ENCODE measurements at regions not wholly inside any gene's neighbourhood (a gene's known extent, or its start where the extent isn't known, plus 50 kb on each side); places are given as distances from the start of the nearest gene placed in this dataset.
"Not testable (repeated sequence)": the region's sequence is repeated elsewhere in the genome, so short reads cannot be mapped to it uniquely, and the experiment has no call there.

DNA sequence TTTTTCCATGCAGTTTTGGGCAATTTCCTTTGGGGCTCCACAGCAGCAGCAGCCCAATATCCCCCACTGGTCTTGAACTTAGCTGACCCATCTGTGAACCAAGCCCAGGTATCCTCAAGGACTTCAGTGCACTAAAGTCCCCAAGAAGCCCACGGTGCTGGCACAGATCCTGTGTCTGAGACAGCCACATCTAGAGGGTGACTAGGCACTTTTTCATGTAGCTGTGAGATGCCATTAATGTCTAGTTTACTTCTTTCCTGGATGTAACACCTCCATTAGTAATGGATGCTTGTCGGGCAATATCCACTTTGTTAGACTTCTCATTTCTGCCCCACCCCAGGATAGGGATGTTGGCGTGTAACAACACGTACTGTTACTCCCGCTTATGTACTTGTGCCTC lies 117.9 kb downstream of the GPCPD1 start:
- DNase-seq, result no peak

DNA sequence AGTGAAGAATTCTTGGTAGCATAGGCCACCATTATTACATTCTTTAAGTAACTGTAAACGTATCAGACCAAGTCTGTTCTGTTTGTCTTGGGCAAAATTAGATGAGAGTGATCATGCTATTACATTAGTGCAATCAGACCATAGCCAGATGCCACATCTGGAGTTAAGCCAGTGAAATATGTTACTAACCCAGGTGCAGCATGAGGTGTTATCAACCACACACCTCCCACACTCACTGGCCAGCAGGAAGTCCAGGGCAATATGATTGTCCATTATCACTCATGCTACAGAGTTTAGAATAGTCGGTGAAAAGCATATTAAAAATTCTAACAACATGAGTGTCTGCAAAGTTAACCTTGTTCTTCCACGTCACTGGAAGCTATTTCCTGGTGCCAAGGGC lies 119.4 kb downstream of the GPCPD1 start:
- DNase-seq, result no peak

DNA sequence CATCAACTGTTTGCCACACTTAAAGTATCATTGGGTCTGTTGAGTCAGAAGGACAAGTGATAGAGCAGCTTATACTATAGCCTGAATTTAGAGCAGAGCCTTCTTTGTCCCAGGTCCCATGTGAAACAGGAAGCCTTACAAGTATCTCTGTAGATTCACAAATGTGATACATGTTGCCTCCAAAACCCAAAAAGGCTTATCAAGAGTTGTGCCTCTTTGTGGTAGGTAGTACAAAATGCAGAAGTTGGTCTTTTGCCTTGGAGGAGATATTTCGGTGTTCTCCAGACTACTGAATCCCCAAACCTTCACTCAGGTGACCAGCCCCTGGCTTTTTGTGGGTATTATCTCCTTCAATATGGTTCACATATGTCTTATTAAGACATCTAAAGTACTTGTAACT lies 121.2 kb downstream of the GPCPD1 start:
- DNase-seq, result no peak

DNA sequence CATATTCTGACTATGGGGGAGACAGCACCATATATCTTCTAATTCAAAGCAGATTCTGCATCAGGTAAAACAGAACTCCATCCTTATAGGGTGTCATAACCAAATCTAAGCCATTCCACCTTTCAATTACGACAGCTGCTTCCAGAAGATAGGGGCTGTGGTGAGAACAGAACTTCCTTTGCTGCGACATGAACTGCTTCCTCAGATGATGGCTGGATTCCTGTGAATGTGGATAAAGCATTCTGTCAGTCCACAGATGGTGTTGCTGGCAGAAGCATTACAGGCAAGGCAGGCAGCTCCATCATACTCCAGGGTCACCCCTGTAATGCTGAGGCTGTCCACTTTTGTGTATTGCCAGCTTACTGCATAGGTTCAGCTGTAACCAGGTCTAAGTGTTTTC lies 122.0 kb downstream of the GPCPD1 start:
- DNase-seq, result no peak

DNA sequence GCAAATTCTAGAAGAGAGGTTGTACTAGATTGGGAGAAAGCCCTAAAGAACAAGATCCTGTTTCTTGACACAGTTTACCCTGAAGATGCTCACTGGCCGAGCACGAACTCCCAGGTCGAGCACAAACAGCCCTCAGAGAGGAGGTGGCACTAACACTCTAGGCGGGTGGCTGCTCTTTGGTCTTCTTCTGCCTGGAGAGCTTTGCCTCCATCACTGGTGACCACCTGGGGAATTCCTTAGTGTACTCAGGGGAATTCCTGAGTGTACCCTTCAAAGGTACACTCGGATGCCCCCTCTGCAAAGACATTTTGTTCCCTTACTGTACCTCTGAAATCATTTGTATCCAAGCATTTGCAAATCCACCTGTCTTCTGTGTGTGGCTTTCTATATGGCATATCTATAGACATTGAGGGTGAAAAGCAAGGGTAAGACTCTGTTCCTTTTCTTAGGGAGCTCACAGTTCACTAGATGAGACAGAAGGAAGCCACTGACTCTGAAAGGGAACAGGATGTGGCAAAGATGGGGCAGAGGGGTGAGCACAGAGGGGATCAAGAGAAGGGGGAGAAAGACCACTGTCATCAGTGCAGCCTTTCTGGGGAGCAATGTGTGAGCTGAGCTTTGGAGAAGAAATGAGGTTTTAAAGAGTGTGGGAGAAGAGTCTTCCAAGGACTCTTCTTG lies 124.3 kb downstream of the GPCPD1 start:
- DNase-seq, result no peak

DNA sequence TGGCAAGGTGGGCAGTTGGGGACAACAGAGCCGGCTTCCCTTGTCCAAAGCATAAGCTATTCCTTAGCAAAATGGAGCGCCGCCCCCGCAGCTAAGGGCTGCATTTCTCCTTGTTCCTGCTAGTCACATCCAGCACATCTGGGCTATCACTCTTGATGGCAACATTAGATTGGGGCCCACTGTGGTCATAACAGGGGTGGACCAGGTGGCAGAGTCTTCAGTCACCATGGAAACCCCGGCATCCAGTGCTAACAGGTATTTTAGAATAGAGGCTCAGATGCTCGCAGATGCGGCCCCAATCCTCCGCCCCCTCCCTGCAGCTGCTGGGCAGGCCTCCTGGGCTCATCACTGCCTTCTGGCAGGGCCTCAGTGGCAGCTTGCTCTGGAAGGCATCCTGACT lies 125.9 kb downstream of the GPCPD1 start:
- DNase-seq, result no peak

DNA sequence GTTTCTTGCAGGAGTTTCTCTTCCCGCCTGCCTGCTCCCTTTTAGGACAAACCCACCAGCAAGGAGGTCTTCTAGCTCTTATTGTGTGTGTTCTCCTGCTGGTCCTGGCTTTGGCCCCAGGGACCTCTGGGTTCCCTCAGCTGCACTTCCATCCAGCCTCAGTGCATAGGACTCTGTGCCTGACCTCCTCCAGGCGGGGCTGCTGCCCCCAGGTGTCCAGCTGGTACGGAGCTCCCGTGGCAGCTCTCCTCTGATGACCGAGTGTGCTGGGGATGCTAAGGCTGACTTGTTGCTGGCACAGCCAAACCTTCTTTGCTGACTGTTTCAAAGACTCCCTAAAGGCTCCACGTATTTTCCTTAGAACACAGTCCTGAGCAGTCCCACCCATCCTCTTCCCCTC lies 126.5 kb downstream of the GPCPD1 start:
- no peak for DNase-seq

DNA sequence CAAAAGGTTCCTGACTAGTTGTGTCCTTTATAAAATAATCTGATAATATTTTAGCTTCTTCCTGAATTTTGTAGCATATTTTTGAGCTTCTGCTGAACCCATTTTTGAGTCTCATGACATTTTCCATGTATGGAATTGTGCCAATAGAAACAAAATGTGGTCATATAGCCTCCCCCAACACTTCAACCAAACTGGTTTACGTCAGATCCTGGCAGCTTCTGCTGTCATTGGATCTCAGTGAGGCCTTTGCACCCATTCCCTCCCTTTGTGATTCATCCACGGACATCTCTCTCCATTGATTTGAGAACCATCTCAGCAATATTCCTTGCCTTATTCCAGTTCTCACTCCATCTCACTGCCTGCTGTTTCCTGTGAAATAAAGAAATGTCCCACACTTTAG lies 128.0 kb downstream of the GPCPD1 start:
- no peak for DNase-seq

DNA sequence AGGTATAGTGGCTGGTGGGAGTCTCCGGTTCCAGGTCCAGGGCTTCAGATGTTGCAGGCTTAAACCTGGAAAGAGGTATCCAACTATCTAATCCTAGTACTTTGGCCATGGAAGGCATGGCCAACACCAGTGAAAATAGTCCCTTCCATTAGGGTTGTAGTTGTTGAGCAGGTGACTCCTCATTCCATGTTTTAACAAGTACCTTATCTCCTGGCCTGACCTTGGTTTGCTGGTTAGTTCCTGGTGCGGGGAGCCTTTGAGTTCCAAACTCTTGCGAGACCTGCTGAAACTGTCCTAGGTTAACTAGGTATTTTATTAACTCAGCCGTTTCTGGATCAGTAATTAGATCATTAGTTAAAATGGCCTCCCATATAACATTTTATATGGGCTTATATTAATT lies 128.9 kb downstream of the GPCPD1 start:
- DNase-seq, result no peak

DNA sequence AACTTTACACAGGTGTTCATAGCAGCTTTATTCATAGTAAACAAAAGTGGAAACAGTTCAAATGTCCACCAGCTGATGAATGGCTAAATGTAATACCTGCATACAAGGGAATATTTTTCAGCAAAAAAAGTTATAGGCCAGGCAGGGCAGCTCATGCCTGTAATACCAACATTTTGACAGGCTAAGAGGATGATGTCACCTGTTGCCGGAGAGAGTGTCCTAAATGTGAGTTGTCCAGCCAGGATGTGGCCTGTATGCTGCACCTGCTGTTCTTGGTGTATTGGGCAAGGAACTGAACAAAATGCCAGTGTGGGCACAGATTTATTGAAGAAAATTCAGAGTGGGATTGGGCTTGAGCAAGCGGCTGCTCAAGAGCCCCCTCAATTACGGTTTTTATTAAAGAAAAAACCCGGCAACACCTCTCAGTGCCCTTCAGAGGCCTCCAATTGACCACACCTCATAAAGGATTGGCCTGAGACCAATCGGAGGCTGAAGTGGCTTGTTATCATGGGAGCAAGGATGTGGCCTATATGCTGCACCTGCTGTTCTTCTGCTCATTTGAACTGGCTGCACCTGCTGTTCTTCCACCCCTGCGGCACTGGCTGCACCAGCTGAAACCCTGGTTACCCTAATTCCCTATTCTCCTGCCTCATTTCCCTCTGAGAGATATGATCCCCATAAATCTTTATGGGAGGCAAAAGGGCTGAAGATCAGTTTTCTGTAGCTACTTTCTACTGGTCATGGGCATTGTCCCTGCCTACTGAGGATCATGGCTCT lies 129.8 kb downstream of the GPCPD1 start:
- DNase-seq, result no peak

DNA sequence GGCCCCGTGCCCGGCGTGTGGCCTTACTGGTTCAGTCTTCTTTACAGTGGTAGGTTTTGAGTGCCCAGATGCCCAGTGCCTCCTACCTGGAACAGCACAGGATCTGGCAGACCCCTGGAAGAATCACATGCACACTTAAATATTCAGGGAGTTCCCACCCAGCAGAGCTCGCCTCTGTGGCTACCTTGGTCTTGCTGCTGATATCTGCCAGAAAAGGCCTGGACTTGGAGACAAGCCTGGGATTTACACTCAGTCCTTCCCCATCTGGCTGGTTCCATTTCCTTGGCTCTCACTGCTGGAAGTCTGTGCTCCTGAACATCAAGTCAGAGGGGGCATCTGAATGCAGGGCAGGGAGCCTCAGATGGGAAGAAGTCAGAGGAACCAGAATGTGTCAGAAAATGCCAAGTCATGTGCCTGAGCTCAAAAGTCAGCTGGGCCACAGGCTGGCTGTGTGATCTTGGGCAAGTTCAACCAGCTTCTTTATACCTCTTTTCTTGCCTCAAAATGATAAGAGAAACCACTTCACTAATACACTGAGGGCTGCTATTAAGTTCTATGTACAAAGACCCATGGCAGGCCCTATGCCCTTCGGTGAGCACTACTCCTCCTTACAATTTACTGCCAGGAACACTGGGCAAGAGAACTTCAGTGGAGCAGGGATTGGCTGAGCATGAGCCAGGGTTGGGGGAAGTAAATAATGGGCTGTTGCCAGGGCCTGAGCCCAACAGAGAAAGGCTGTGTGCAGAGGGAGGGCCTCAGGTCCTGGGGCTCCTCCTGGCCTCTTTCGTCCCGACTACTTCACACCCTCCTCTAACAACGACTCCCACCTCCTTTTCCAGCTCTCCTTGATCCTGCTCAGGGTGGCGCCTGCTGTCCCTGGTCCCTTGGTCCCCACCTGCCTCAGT lies 135.9 kb downstream of the GPCPD1 start:
- no peak for DNase-seq

DNA sequence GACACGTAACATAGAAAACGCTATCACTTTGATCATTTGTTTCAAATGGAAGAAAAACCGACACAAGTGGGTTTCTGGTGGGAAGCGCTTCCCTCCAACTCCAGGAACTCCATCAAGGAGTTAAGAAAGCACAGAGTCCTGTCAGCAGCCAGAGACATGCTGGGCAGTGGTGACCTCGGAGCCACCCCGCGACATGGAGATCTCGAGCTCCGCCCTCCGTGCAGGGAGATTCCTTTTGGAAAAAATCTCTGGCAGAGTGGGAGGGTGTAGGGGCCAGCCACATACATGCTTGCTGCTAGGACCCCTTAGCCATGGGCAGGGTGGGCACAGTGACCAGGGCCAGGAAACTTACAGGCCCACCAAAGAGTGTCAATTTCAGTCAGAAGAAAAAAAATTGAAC lies 138.9 kb downstream of the GPCPD1 start:
- DNase-seq, result not testable (repeated sequence)

DNA sequence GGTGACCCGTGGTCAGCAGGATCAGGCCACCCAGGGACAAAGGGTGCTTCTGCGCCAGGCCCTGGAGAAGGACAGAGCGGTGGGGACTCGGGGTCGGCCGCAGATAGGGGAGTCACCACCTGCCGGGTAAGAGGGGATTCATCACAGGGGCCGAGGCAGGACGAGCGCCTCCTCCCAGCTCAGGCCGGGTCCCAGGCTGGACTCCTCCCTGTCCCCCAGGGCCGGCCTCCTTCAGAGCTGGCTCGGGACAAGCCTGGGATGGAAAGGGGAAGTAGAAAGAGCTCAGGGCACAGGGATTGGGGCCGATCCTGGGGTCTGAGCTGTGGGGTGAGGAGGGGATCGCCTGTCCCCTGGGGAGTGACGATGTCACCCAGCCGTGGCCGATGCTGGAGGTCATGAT lies 139.4 kb downstream of the GPCPD1 start:
- DNase-seq, result no peak

DNA sequence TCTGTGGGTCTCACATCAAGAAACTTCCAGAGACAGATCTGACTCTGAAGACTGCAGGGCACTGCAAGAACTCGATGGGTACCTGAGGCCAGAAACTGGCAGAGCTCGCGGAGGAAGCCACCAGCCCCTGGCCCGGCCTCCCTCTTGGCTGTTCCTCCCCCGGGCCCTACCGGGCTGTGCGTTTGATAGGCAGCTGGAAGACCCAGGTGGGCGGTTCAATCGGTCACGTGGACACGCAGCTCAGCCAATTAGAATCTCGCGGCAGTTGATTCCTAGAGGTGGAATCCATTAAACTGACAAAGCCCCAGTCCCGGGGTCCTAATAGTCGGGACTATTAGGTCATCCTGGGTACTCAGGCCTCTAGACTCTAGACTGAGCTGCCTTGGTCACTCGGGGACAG lies 139.9 kb downstream of the GPCPD1 start:
- no peak for DNase-seq

DNA sequence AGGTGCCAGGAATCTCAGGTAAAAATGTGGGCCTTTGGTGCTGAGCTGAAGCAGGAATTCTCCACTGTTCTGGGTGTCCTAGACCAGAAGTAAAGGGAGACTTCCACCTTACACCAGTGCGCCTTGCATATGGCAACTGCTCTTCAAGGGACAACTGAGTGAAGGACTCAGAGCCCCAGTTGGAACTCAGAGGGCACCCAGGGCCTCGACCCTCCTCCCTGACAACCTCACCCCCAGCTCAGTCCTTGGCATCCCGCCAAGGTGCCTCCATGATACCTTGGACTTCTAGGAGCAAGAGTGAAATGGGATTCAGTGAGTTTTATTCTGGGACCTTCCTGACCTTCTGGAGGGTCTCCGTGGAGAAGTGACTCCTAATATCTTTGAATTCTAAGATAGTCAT lies 140.3 kb downstream of the GPCPD1 start:
- DNase-seq, result no peak

DNA sequence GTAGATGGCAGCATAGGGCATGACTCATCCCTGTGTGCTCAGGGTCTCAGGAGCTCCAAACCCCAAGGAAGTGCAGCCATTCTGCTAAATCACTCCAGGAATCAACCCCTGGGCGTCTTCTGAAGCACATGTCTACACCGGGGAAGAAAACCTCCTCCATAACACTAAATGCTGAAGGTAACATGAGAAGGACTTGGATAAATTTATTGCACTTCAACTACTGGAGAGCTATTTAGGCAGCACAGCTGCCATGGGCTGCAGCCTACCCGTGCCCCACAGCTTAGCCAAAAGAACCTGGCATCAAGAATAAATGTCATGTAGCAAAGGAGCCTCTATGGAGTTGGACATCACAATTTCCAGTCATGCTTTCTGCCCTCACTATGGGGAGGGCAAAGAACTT lies 141.7 kb downstream of the GPCPD1 start:
- no peak for DNase-seq

DNA sequence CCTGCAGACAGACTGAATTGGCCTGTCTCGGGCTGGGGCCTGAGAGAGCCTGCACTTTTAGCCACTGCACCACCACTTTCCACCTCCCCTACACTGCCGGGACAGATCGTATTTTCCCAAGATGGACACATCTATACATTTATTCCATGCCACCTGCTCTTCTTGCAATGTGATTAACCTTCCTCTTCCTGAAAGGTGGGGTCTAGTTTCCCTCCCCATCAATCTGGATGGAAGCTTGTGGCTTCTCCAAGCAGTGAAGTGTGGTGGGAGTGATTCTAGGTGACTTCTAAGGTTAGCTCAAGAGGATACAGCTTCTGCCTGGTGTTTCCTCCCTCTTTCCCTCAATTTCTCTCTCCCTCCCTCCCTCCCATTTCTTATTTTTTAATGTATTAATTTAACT lies 143.7 kb downstream of the GPCPD1 start:
- DNase-seq, result no peak

DNA sequence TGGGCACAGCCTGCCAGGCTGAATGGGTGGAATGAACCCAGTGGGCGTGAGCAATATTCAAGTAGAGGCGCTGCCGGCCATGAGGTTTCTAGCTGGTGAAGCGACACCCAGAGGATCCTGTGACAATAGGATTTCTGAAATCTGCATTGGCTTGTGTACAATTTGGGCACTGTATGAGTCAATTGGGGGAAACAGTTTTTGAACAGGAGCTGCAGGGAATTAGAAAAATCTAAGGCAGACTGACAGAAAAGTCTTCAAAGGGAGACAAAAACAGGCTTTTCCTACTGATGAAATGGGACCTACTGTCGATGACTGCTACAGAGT lies 145.2 kb downstream of the GPCPD1 start:
- DNase-seq, result no peak

DNA sequence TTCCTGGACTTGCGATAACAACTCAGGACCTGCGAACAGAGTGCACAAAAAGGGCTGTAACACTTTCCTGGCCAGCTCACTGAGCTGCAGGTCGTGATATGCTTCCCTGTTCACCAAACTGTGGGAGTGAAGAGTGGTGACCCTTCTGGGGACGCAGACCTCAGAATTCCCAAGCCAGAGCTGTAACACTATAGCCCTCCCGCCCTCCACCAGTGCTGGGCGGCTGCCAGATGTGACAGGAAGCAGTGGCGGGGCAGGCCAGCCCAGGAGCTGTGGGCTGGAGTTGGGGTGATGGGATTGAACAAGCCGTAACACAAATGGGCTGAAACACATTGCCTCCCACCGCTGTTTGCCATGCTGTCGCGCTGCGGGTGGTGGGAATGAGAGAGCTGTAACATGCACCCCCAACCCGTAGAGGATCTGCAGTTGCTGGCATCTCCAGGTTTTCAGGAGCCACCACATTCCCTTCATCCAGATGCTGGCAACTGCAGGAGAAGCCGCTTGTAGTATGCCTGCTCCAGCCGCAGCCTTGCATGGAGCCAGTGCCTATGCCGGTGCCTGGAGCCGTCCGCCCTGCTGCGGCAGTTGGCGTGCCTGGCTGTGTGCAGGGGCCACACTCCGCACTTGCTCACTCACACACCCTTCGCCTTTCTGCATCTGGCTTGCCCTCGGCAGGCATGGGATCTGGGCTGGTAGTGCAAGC lies 145.8 kb downstream of the GPCPD1 start:
- no peak for DNase-seq

DNA sequence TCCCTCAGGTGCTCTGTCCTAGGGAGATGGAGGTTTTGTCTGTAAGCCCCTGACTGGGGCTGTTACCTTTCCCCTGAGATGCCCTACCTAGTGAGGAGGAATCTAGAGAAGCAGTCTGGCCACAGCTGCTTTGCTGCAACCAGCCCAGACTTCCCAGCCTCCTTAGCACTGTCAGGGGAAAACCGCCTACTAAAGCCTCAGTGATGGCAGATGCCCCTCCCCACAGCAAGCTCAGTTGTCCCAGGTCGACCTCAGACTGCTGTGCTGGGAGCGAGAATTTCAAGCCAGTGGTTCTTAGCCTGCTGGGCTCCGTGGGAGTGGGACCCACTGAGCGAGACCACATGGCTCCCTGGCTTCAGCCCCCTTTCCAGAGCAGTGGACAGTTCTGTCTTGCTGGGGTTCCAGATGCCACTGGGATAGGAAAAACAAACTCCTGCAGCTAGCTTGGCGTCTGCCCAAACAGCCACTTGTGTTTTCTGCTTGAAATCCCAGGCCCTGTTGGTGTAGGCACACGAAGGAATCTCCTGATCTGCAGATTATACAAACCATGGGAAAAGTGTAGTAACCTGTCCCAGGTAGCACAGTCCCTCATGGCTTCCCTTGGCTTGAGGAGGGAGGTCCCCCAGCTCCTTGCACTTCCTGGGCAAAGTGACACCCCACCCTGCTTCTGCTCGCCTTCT lies 146.4 kb upstream of the PROKR2 start:
- DNase-seq, result no peak

DNA sequence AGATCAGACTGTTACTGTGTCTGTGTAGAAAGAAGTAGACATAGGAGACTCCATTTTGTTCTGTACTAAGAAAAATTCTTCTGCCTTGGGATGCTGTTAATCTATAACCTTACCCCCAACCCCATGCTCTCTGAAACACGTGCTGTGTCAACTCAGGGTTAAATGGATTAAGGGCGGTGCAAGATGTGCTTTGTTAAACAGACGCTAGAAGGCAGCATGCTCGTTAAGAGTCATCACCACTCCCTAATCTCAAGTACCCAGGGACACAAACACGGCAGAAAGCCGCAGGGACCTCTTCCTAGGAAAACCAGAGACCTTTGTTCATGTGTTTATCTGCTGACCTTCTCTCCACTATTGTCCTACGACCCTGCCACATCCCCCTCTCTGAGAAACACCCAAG lies 137.0 kb upstream of the PROKR2 start:
- DNase-seq, result not testable (repeated sequence)

DNA sequence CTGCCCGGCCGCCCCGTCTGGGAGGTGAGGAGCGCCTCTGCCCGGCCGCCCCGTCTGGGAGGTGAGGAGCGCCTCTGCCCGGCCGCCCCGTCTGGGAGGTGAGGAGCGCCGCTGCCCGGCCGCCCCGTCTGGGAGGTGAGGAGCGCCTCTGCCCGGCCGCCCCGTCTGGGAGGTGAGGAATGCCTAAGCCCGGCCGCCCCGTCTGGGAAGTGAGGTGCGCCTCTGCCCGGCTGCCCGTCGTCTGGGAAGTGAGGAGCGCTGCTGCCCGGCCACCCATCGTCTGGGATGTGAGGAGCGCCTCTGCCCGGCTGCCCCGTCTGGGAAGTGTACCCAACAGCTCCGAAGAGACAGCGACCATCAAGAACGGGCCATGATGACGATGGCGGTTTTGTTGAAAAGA lies 136.6 kb upstream of the PROKR2 start:
- not testable (repeated sequence) for DNase-seq

DNA sequence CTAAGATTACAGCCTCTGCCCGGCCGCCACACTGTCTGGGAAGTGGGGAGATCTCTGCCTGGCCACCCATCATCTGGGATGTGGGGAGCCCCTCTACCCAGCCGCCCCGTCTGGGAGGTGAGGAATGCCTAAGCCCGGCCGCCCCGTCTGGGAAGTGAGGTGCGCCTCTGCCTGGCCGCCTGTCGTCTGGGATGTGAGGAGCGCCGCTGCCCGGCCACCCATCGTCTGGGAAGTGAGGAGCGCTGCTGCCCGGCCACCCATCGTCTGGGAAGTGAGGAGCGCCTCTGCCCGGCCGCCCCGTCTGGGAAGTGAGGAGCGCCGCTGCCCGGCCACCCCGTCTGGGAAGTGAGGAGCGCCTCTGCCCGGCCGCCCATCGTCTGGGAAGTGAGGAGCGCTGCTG lies 135.9 kb upstream of the PROKR2 start:
- DNase-seq, result not testable (repeated sequence)
